ENCODE measurements at regions not wholly inside any gene's neighbourhood (a gene's known extent, or its start where the extent isn't known, plus 50 kb on each side); places are given as distances from the start of the nearest gene placed in this dataset.

DNA sequence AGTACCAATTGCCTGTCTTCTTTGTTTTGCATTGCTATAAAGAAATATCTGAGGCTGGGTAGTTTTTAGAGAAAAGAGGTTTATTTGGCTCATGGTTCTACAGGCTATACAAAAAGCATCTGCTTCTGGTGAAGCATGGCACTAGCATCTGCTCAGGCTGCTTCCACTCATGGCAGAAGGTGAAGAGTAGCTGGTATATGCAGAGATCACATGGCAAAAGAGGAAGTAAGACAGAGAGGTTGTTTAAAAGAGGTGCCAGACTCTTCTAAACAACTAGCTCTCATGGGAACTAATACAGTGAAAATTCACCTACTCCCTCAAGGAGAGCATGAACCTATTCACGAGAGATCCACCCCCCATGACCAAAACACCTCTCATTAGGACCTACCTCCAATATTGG, 56.7 kb upstream of the GUCA2B start:
- DNase-seq (ENCODE audit: low read depth): no peak

DNA sequence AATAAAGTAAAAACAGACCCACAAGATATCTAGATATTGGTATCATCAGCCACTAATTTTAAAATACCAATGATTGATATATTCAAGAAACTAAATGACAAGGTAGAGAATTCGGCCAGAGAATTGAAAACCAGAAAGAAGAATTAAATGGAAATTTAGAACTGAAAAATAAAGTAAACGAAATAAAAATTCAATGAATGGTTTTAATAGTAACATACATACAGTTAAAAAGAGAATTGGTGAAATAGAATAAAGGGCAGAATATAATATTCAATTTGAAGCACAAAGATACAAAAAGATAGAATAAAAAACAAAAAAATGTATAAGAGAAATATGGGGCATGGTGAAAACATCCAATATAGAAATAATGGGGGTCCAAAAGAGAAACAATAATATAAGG, 64.0 kb upstream of the GUCA2B start:
- no peak for DNase-seq (ENCODE audit: low read depth)

DNA sequence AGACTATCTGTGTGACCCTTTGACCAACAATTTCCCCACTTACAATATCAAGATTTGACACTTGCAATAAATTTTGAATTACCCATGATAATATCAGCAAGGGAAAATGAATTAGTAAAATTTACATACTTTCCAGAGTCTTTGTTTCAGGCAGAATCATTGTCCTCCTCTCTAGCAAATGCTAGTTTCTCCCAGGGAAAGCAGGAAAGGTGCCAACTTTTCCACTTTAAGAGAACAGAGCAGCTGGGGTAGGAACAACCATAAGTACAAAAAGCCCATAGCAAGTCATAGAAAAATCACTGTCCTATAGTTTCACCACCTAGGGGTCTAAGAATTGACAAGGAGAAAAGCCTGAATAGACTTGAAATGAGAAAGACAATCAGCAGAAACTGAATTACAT, 67.1 kb upstream of the GUCA2B start:
- no peak for DNase-seq (ENCODE audit: low read depth)

DNA sequence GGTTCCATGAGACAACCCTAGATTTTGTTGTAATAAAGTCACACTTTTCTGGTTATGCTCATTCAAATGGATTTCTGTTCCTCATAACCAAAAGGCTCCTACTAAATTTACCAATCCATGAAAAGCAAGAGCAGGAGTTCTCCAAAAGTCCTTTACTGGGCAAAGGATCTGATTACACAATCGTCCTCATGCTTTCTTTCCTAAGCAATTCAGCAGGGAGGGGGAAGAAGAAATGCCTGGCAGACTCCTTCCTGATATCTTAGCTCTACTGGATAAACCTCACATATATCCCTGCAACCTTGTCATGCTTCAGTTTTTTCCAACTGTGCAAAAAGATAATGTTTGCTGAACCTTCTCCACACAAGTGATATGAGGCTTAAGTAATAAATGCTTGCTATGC, 67.6 kb upstream of the GUCA2B start:
- DNase-seq (ENCODE audit: low read depth): no peak

DNA sequence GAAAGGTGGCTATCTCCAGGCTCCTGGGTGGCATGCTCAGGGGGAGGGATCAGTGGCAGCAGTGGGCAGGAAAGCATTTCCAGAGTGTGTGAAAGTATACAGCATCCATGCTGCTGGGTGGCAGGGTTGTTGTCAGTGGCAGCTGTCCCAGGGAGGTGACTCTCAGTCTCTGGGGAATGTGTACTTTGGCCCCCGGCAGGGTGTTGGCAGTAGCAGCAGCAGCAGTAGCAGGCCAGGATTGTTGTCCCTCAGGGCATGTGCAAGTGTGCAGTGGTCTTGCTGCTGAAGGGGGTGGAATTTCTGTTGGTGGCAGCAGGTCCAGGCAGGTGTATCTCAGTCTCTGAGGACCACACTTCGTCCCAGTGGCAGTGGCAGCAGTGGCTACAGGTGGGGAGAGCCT, 71.7 kb upstream of the GUCA2B start:
- no peak for DNase-seq (ENCODE audit: low read depth)

DNA sequence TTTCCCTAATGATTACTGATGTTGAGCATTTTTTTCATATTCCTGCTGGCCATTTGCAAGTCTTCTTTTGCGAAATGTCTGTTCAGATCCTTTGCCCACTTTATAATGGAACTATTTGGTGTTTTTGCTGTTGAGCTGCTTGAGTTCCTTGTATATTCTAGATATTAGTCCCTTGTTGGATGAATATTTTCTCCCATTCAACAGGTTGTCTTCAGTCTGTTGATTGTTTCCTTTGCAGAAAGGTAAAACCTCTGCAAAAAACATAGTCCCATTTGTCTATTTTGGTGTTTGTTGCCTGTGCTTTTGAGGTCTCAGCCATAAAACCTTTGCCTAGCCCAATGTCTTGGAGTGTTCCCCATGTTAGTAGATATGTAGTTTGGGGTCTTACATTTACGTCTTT, 78.0 kb upstream of the GUCA2B start:
- no peak for DNase-seq (ENCODE audit: low read depth)

DNA sequence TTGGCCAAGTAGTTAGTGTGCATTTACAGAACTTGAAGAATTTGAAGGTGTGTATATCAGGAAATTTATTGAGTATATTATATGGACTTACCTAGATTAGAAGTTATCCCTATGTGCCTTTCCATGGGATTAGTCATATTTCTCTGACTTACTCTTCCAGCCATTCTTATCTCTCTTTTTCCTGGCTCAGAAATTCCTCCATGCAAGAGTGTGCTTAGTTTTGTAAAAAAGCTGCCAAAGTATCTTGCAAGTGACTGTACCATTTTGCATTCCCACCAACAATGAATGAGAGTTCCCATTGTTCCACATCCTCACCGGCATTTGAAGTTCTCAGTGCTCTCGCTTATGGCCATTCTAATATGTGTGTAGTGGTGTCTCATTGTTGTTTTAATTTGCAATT, 82.2 kb upstream of the GUCA2B start:
- no peak for DNase-seq (ENCODE audit: low read depth)

DNA sequence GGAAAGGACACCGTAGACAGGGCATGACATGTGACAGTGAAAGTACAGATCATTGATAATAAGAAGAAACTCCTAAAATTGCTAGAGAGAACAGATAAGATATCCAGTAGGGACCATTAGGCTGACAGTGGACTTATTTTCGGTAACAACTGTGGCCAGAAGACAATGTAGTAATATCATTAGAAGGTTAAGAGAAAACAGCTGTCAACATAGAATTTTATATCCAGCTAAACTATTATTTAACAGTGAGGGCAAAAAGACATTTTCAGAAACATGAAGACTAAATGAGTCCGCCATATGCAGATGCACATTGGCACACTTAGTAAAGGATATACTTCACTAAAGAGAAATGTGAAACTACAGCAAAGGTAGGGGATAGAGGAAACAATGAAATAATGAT, 95.4 kb upstream of the GUCA2B start:
- DNase-seq (ENCODE audit: low read depth): no peak

DNA sequence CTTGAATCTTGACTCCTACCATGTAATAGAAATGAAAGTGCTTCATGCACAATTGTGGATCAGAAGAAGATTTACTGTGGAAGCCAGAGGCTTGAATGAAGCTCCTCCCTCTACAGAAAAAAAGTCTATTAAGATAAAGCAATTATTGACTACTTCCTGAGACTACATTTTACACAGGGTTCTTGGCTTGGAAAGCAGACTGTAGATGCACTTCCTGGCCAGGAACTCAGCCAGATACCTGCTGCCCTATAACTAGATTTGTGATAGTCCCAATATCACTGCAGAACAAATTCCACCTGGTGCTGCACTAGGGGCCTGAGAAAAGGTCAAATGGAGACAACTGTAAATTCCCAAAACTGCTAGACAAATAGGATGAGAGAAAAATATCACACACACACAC, 96.8 kb upstream of the GUCA2B start:
- DNase-seq (ENCODE audit: low read depth): no peak

DNA sequence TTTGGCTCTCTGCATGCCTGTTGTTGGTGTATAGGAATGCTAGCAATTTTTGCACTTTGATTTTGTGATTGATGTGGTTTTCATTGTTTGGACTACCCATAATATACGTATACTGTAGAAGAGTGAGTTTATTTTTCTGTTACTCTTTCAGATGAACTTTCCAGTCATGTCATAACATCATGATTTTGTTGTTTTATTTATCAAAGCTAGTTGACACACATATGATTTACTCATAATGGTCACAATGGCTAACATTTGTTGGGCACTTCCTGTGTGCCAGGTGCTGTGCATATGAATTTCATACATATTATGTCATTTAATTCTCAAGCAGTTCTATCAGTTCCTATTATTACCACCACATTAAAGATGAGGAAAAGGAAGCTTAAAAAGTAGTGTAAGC, 98.1 kb upstream of the GUCA2B start:
- no peak for DNase-seq (ENCODE audit: low read depth)

DNA sequence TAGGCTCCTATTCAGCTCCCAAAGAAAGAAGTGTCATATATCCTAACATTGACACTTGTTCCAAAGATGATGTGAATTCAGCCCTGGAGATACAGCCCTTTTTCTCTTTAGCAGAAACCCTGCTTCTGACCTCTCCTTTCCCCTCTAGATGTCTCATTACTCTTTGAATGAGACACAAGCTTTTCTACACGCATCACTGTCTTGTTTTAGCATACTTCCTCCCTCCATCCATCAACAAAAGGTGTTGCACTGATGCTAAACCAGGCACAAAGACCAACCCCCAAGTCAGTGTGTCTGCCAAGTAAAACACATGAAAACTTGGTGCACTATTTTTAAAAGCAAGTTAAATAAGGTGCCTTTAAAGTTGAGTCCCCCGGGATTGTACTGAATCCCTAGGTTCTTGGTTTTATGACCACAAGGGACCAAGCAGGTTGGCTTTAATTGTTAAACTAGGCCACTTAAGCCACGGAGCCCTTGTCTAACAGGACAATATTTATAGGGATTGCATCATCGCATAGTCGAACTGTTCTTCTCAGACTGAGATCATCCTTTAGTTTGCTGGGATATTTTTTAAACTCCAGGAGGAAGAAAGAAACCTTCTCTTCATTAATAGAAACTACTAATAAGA, 101.0 kb upstream of the GUCA2B start:
- DNase-seq (ENCODE audit: low read depth): no peak

DNA sequence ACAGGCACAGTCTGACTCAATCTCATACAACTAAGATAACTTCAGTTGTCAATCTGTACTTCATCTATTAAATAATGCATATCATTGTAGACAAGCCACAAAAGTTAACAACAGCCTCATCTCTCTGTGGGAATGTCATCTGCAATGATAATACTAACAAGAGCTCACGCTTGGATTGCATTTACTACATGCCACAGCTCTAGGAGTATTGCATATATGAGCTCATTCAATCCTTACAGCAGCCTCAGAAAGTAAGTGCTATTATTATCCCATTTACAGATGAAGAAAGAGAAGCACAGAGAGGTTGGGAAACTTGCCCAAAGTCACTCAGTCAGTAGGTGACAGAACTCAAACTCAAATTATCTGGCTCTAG, 105.7 kb upstream of the GUCA2B start:
- DNase-seq (ENCODE audit: low read depth): no peak

DNA sequence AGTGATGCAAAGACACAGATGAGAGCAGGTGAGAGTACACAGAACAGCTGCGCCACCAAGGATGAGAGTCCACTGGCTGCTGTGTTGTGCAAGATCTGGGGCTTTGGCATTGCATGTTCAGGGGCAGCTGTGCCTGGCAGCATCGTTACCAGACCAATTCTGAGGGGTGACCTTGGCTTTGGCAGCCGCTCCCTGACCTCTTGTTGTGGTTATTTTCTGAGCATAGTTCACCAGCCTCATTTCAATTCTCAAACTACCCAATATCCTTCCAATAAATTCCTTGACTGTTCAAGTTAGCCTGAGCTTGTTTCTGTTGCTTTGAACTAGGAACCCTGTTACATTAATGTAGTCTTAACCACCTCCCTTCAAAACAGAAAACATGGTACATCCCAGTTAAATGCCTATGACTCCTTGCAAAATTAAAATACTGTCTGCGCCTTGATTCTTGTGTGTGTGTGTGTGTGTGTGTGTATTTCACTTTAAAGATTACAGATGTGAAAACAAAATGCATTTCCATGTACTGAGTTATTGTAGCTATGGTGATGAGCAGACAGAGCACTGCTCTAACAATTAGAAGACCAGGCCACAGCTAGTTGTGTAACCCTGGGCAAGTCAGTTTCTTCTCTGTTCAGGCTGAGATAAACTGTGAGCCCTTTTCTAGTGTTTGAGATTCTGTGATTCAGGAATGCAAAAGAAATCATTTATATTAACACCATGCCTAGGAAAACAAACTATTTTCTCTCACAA, 106.3 kb upstream of the GUCA2B start:
- no peak for DNase-seq (ENCODE audit: low read depth)

DNA sequence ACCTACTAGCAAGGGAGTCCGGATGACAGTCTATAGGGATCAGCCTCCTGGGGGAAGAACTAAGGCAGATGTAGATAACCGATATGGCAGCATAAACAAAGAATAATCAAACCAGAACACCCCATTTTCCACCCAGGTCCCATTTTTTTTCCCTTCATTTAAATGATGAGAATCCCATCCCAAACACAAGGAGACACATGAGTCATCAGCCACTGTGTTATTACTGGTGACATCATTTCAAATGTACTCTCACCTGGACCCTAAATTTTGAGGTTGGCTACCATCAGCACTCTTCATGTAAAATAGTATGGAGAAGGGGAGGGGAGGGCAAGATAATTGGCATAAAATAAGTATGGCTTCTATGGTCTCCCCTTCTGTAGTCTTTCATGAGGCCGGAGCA, 108.9 kb upstream of the GUCA2B start:
- DNase-seq (ENCODE audit: low read depth): no peak

DNA sequence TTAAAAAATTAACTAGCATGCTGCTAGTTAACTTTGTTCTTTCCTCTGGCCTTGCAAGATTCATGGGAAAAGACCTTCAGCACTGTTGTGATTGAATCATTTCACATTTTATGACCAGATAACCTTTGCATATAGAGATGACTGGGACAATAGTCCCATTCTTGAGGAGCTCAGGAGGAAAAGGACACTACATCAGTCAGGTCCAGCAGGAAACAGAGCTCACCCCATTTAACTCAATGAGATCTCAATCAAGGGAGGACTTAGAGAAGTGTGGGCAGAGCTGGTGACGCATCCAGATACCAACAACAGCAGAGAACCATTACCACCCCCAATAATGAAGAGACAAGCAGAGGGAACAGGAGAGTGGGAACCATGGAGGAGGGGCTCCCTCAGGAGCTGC, 109.4 kb upstream of the GUCA2B start:
- no peak for DNase-seq (ENCODE audit: low read depth)

DNA sequence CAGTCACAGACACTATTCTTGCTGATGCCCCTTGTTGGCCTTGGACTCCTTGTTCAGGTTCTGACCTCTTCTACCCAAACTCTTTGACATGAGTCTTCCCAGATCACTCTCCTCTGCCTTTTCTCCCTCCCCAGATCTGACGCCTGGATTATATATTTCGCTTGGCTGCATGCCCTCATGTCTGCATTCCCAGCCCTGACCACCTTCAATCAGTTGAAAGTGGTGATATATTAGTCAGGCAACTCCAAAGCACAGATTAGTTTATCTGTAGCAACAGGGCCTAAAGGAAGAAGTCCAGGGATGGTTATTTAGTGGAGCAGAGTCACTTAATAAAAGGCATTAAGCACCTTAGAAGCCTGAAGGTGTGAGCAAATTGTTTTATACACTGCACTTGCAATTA, 110.0 kb upstream of the GUCA2B start:
- no peak for DNase-seq (ENCODE audit: low read depth)

DNA sequence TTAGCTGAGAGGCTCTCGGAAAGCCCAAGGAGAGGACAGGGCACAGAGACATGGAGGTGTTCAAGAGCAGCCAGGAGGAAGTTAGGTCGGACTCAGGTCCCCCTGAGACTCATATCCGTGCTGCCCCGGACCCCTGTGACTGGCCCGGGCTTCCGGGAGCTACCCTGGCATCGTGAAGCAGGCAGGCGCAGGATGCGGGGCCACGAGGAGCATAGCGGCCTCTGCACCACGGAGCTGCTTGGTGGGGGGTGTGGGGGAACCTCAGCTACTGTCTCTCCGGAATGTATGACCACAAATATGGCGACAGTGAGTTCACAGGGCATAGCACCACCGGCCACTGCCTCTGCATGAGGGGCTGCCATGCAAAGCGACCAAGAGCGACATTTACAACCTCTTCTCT, 112.2 kb upstream of the GUCA2B start:
- no peak for DNase-seq (ENCODE audit: low read depth)

DNA sequence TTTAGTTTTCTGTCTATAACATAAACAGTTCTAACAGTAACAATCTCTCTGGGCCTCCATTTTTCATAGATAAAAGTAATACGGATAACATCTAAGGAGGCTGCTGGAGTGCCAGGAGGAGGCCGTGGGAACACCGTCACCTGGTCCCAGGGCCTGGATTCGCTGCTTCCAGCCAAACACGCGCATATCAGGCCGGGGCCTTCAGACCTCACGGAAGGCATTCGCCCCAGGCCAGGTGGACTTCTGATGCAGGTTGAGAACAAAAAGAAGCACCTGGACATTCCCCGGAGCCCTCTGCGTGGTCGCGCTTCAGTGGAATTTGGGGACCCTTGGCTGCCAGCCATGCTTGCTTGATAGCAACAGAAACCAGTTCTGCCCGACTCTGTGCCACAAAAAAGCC, 113.1 kb upstream of the GUCA2B start:
- DNase-seq (ENCODE audit: low read depth): no peak

DNA sequence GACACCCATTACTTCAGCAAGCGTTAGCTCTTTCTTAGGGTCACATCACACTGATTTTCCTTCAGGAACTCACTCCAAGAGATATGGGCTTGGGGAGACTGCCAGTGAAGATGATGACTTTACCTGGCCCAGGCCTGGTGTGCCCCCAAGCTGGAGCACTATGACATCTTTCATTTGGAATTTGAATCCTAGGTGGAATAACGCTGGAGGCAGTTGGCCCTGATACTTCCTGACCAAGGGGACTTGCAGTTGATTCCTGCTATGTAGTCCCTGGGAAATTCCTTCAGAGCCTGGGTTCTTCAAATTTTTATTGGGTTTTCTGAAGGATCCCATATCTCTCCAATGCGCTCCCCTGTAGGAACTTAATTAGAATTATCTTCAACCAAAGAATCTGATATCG, 114.9 kb upstream of the GUCA2B start:
- no peak for DNase-seq (ENCODE audit: low read depth)

DNA sequence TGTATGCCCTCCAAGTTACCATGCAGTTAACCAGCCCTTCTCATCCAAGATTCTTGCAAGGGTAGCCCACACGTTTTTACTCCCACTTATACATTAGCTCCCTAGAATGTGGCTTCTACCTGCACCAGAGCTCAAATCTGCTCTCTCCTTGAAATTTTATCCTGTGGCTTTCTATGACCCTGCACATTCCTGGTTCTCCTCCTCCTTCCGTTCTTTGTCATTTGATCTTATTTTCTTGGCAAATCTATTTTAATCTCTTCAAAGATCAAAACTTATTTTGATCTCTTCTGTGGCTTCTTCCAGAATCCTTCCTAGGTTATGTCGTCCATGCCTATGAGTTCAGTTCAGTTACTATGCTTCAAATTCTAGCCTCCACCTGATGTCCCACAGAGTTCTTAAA, 115.6 kb upstream of the GUCA2B start:
- DNase-seq (ENCODE audit: low read depth): no peak

DNA sequence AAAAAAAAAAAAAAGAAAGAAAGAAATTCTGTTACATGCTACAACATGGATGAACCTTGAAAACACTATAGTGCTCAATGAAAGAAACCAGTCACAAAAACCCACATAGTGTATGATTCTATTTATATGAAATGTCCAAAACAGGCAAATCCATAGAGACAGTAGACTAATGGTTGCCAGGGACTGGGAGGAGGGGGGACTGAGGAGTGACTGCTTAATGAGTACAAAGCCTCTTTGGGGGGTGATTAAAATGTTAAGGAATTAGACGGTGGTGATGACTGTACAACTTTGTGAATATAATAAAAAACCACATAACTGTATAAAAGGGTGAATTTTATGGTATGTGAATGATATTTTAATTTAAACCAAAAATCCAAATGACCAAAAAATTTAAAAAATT, 116.0 kb upstream of the GUCA2B start:
- DNase-seq (ENCODE audit: low read depth): no peak

DNA sequence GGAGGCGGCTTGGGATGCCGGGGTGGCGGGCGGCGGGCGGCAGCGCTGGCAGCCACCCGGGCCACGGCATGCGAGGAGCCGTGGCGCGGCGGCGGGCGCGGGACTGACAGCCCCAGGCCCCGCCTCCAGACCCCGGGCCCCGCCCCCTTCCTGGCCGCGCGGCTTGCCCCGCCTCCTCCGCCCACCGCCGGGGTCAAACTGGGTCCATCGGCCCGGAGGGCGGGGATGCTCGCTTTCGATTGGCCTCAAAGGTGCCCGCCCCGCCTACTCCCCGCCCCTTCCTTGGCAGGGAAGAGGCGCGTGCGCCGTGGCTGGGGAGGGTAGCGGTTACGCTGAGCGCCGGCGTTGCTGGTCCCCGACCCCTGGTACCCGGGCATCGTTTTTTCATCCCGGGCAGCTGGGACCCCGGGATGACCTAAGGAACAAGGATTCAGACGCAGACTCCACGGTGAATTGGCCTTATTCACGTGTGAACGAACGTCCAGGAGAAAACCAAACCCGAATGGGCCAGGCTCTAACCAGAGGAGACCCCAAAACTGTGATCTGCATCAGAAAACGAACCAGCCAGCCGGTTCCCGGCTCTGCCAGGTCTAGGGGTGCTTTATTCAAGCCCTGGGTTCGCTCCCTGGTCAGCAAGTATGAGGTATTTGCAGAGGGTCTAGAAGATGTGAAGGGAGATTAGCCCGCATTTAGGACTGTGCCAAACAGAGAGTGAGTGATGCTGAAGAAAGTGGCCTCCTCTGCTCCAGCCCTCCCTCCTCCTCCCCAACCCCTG, 117.2 kb upstream of the GUCA2B start:
- DNase-seq (ENCODE audit: low read depth): peak; percentile 94

DNA sequence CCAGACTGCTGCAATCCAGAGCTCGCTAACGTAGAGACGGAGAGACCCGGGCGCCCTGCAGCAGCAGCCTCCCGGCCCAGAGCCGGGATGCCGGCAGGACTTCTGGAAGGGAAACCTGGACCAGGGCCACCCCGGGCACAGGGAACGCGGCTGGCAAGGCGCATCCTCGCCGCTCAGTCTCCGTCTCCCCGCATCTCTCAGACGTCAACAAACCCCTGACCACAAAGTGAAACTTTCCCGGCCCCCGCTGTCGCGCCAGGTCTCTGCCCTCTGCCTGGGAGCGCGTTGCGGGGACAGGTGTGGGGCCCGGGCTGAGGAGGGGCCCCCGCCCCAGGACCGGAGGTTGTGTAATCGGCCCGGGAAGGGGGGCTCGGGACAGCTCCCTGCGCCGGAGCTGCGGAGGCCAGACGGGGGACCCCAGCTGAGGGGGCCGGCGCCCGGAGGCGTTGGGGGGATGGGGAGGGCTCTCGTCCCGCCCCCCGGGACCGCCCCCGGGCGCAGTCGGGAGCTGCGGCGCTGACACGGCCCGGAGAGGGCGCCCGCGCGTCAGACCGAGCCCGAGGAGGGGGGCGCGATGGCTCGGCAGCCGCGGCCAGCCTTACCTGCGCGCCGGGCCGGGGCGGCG, 116.6 kb upstream of the HIVEP3 start:
- DNase-seq (ENCODE audit: low read depth): peak; percentile 67
